ENCODE measurements at regions not wholly inside any gene's neighbourhood (a gene's known extent, or its start where the extent isn't known, plus 50 kb on each side); places are given as distances from the start of the nearest gene placed in this dataset.

DNA sequence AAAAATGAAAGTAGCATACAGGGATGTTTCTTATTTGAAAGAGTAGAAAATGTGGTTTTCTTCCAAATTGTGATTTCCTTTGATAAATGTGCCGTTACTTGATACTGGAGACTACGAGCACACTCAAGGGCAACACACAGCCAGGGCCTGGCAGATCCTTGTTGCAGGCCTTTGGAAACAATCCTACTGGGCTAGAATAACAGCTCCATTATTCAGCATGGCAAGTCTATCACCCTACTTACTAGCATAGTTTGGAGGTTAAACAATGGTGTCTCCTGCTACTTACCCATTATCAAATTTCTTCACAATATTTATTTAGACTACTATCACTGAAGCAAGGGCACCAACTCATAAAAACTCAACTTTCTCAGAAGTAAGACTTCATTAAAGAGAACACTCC, 140.8 kb upstream of the ZNF608 start:
- Histone ChIP-seq H3K4me3 (no peak overlapping the region), H3K36me3 (replicated peaks in 1 of 2) (no peaks in the 10 kb centered on the region), H3K4me1 (replicated peaks in 1 of 2) (peaks cover 7 to 22% of the 10 kb centered on the region in 2 donors), H3K9me3 (replicated peaks in 1 of 3) (no peaks in the 10 kb centered on the region), H3K27ac (no peak overlapping the region), H3K27me3 (no peaks in the 10 kb centered on the region)
- intact Hi-C loops (cut with DNase I) = no loop called here
- DNase-seq = peak in 5 of 7 donors; percentile 25 to 67 (median 47)
- 32 to 67% (median 45%) methylated on average over 2 of the region's 2 CpGs for WGBS, 4 donors
- TF ChIP-seq, protein P1, sequence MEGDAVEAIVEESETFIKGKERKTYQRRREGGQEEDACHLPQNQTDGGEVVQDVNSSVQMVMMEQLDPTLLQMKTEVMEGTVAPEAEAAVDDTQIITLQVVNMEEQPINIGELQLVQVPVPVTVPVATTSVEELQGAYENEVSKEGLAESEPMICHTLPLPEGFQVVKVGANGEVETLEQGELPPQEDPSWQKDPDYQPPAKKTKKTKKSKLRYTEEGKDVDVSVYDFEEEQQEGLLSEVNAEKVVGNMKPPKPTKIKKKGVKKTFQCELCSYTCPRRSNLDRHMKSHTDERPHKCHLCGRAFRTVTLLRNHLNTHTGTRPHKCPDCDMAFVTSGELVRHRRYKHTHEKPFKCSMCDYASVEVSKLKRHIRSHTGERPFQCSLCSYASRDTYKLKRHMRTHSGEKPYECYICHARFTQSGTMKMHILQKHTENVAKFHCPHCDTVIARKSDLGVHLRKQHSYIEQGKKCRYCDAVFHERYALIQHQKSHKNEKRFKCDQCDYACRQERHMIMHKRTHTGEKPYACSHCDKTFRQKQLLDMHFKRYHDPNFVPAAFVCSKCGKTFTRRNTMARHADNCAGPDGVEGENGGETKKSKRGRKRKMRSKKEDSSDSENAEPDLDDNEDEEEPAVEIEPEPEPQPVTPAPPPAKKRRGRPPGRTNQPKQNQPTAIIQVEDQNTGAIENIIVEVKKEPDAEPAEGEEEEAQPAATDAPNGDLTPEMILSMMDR (IDR thresholded peaks at IDR 0.05) = no peak
- TF ChIP-seq POLR2A (IDR thresholded peaks at IDR 0.05) = no peak

DNA sequence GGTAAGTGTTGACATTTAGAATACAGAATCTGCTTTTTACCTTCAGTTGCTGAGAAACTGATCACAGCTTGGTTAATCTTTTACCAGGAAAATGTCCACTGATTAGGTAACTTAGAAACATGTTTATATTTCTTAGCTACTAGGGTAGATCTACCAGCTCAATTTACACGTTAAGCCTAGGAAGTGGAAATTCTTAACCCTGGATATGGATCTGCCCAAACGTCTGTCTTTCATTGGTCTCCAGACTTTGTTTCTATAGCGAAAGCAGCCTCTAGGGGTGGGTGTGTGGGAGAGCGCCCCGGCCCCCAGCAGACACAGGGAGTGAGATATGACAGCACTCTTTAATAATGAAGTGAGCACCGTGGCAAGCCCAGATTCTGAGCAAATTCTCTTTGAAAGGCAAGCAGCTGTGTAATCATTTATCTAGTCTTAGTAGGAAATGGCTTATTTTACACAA, 141.6 kb upstream of the ZNF608 start:
- Histone ChIP-seq H3K36me3 (replicated peaks in 1 of 2) (no peaks in the 10 kb centered on the region), H3K4me1 (replicated peaks in 1 of 2) (peaks cover 7 to 22% of the 10 kb centered on the region in 2 donors), H3K4me3 (no peak overlapping the region), H3K9me3 (replicated peaks in 1 of 3) (no peaks in the 10 kb centered on the region), H3K27me3 (no peaks in the 10 kb centered on the region), H3K27ac (no peak overlapping the region)
- TF ChIP-seq, protein P1 (IDR thresholded peaks at IDR 0.05) = no peak
- TF ChIP-seq POLR2A (IDR thresholded peaks at IDR 0.05) = no peak
- intact Hi-C loops (cut with DNase I) = no loop called here
- WGBS, 4 donors = 78 to 86% (median 82%) methylated on average over 6 of the region's 6 CpGs
- DNase-seq = no peak

DNA sequence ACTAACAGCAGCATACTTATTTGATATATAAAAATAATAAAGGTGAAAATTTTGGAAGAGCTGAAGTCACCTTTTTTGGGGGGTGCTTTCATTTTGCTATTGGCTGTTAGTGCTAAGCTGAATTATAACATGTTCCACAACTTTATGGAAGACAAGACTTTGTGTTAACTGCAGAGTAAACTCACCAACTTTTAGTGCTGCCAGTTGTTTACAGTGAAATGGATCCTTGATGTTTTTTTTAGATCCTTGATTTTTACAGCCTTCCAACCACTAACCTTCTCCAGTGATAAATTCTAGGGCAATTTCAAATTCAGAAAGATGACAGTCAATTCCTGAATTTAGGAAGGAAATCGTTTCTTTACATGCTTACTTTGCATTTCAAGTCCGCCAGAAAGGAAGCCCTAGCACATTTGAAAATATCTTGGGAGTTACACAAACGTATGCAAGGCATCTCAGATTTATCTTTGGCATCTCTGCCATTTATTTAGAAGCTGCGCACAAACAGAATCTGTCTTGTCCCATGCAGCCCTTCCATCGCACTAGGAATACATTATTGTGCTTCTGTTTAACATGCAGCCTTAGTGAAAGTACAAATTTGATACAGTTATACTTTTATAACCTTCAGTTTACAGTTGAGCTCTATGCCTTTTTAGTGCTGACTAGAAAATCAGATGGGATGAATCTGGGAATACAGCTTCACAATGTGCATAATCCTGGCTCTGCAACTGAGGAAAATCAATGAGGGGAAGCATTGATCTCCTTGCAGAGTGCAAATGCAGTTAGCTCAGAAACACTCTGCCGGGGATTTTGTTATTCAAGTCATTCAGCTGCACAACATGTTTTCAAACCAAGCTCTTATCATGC, 142.4 kb upstream of the ZNF608 start:
- no peaks in the 10 kb centered on the region for H3K36me3 ChIP-seq (replicated peaks in 1 of 2)
- H3K27ac ChIP-seq = no peak overlapping the region
- H3K27me3 ChIP-seq = no peaks in the 10 kb centered on the region
- intact Hi-C loops (cut with DNase I) = no loop called here
- H3K9me3 ChIP-seq (replicated peaks in 1 of 3) = no peaks in the 10 kb centered on the region
- no peak overlapping the region for H3K4me3 ChIP-seq
- peaks cover 7 to 22% of the 10 kb centered on the region in 2 donors for H3K4me1 ChIP-seq (replicated peaks in 1 of 2)
- 53 to 63% (median 58%) methylated on average over 6 of the region's 6 CpGs for WGBS, 4 donors
- no peak for DNase-seq
- no peak for TF ChIP-seq POLR2A (IDR thresholded peaks at IDR 0.05)
- TF ChIP-seq, protein P1 (IDR thresholded peaks at IDR 0.05) = no peak

DNA sequence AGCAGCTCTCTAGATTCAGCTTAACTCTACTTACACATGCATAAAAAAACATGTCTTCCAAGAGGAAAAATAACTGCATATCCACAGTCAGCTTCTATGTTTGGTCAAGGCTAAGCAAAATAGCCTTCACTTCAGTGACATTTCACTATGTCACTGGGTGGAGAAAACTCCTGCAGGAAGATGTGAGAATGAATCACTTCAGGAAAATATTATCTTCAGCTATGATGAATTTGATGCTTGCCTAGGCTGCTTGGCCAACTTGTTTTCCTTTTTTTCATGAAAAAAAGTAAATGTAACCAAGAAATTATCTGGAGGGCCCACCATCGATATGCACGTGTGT, 143.0 kb upstream of the ZNF608 start:
- intact Hi-C loops (cut with DNase I) = no loop called here
- no peak for TF ChIP-seq POLR2A (IDR thresholded peaks at IDR 0.05)
- TF ChIP-seq, protein P1 (IDR thresholded peaks at IDR 0.05) = no peak
- 9 to 25% (median 21%) methylated on average over 2 of the region's 2 CpGs for WGBS, 4 donors
- Histone ChIP-seq H3K4me1 (replicated peaks in 1 of 2) (peaks cover 7 to 22% of the 10 kb centered on the region in 2 donors), H3K36me3 (replicated peaks in 1 of 2) (no peaks in the 10 kb centered on the region), H3K9me3 (replicated peaks in 1 of 3) (no peaks in the 10 kb centered on the region), H3K27me3 (no peaks in the 10 kb centered on the region), H3K27ac (no peak overlapping the region), H3K4me3 (no peak overlapping the region)
- peak in 1 of 7 donors; percentile 29 for DNase-seq
